Naive B cell (primary cell): ENCODE measurements at regions not wholly inside any gene's neighbourhood (a gene's known extent, or its start where the extent isn't known, plus 50 kb on each side); places are given as distances from the start of the nearest gene placed in this dataset.

Experiments used
- ATAC-seq, 2 donors: fragments of 150-1000 bp; cut with Tn5 transposase; 2 replicates each; pipeline ENCODE4 v1.10.0; 2021; ENCODE audit warnings: low read depth in 2 of 2, mild to moderate bottlenecking in 2 of 2, moderate library complexity in 2 of 2
- DNase-seq: peaks from one replicate; pipeline ENCODE4 v3.0.0; 2022
- H3K27ac Mint-ChIP-seq, 6 donors: one replicate each; pipeline ENCODE4 v1.8.0; 2020 to 2022; ENCODE audit warnings: mild to moderate bottlenecking in 6 of 6, mixed read lengths in 6 of 6, moderate library complexity in 5 of 6, inconsistent platforms in 2 of 6
- H3K27me3 Mint-ChIP-seq, 3 donors: one replicate each; pipeline ENCODE4 v1.8.0; 2021 to 2022; ENCODE audit warnings: mixed read lengths in 3 of 3, mild to moderate bottlenecking in 1 of 3
- H3K36me3 Mint-ChIP-seq, 2 donors: one replicate each; pipeline ENCODE4 v1.8.0; 2020 to 2022; ENCODE audit warnings: mixed read lengths in 2 of 2, inconsistent platforms in 1 of 2, mild to moderate bottlenecking in 1 of 2
- H3K4me1 Mint-ChIP-seq, 3 donors: one replicate each; pipeline ENCODE4 v1.8.0; 2020 to 2022; ENCODE audit warnings: mixed read lengths in 3 of 3, inconsistent platforms in 1 of 3, mild to moderate bottlenecking in 1 of 3, moderate library complexity in 1 of 3
- H3K4me3 Mint-ChIP-seq, 8 donors: one replicate each; pipeline ENCODE4 v1.8.0; 2020 to 2022; ENCODE audit warnings: mild to moderate bottlenecking in 8 of 8, mixed read lengths in 8 of 8, moderate library complexity in 8 of 8, inconsistent platforms in 2 of 8
- H3K9me3 Mint-ChIP-seq, 7 donors: one replicate each; pipeline ENCODE4 v1.8.0; 2020 to 2022; ENCODE audit warnings: mixed read lengths in 7 of 7, mild to moderate bottlenecking in 5 of 7, inconsistent platforms in 2 of 7, moderate library complexity in 1 of 7

DNA sequence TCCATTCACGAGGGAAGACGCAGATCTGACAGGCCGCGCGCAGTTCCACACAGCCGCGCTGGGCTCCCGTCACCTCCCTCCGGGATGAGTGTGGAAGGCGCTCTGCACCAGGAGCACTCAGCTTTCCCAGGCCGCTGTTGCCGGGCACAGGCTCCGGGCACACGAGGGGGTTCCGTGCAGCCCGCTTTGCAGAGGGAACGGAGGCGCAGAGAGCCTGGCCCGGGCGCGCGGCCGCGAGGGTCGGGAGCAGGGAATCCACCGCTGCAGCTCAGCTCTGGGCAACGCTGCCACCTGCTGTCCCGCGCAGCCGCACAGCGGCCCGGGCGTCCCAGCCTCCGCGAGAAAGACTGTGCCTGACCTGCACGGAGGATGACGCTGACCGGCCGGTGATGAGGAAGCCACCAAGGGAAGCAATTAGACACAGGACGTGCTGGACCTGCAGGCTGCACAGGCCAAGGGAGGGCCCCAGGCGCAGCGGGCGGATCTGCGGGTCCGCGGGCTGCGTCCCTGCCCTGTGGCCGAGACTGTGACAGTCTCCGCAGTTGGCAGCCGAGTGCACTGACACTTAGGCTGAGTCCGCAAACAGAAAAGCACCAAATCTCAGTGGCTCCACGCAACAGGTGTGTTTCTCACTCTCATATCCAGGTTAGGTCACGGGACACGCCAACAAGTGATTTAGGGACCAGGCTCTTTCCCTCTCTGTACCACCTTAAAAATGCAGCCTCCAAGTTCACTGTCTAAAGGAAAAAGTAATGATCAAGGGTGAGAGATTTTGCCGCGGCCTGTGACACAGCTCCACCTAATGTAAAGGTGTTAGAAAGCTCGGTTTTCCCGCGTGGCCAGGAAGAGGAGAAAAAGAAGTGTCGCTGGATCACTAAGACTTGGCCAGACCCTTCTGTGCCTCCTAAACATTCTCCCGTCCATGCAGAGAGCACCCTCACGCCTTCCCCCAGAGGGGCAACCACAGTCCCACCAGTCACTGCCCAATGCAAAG lies 94.5 kb downstream of the SEC61G start:
- H3K27me3 Mint-ChIP-seq = peaks cover 36 to 46% (median 44%) of the 10 kb centered on the region in 3 donors
- no peak for DNase-seq
- peaks cover 0 to 11% of the 10 kb centered on the region in 2 donors for H3K36me3 Mint-ChIP-seq
- H3K4me3 Mint-ChIP-seq = peak overlapping the region in 5 of 8 donors; percentile 12 to 63 (median 25)
- peaks cover 2 to 11% (median 9%) of the 10 kb centered on the region in 7 donors for H3K9me3 Mint-ChIP-seq
- H3K4me1 Mint-ChIP-seq = peaks cover 10 to 18% (median 11%) of the 10 kb centered on the region in 3 donors
- no peak overlapping the region for H3K27ac Mint-ChIP-seq
- ATAC-seq = no peak

DNA sequence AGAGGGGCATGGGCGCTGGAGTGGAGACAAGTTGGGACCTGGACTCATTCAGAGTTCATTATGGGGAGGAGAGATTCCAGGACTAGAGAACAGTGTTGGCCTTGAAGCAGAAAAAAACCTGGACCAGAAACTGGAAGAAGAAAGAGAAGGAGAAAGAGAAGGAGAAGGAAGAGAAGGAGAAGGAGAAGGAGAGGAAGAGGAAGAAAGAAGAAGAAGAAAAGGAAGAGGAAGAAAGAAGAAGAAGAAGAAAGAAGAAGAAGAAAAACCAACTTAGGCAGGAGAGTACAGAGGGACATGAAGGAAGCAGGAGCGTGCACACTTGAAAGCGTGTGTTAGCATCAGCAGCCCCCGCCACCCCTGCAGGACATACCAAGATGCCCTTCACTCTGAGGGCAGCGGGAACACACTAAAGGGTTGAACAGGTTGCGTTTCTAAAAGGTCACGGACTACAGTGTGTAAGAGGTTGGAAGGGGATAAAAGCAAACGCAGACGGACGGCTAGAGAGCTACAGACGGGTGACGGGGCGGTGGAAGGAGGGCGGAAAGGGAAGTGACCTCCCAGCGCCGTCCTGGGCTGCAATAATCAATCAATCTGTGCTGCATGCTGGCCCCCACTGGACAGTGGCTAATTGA lies 95.3 kb downstream of the SEC61G start:
- Mint-ChIP-seq H3K27me3 (peaks cover 34 to 46% (median 44%) of the 10 kb centered on the region in 3 donors), H3K36me3 (peaks cover 0 to 11% of the 10 kb centered on the region in 2 donors), H3K4me1 (peaks cover 10 to 18% (median 11%) of the 10 kb centered on the region in 3 donors), H3K9me3 (peaks cover 2 to 11% (median 9%) of the 10 kb centered on the region in 7 donors), H3K4me3 (peak overlapping the region in 5 of 8 donors; percentile 10 to 63 (median 55)), H3K27ac (peak overlapping the region in 1 of 6 donors; percentile 61)
- DNase-seq = no peak
- no peak for ATAC-seq

DNA sequence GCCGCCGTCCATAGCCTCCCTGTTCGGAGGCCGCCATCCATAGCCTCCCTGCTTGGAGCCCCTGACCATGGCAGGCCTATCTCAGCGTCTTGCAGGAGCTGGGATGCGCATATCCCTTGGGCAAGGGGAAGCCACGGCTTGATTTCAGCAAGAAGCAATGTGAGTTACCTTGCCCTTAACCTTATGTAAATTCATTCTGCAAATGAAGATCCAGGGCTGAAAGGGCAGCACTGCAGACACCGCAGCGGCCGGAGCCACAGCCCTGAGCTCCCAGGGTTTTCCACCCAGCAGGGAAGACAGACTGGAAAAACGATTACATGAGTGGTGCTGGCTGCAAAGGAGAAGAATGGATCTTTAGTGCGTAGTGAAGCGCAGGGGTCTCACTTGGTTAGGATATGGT lies 95.8 kb downstream of the SEC61G start:
- H3K27ac Mint-ChIP-seq = peak overlapping the region in 1 of 6 donors; percentile 61

DNA sequence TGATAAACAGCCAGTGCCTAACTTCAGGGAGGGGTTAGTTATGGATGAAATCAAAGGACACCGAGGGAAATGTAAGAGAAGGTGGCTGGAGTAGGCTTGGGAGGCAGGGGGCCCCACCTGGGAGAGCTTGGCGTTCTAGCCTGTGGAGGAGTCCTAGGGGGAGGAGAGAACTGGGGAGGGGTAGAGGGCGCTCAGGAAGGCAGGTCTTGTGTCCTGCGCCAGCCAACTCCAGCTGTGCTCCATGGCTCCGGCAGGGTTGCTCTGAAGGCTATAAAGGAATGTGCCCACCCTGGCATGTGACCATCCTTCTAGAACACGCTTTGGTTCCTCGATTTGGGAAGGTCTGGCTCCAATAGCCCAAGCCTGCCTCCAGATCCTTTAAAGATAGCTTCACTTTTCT lies 96.3 kb downstream of the SEC61G start:
- ATAC-seq (no peak), DNase-seq (no peak)
- H3K4me3 Mint-ChIP-seq = no peak overlapping the region
- H3K9me3 Mint-ChIP-seq = peaks cover 2 to 18% (median 9%) of the 10 kb centered on the region in 7 donors
- peaks cover 36 to 46% (median 44%) of the 10 kb centered on the region in 3 donors for H3K27me3 Mint-ChIP-seq
- H3K36me3 Mint-ChIP-seq = peaks cover 0 to 11% of the 10 kb centered on the region in 2 donors
- no peak overlapping the region for H3K27ac Mint-ChIP-seq
- peaks cover 10 to 18% (median 11%) of the 10 kb centered on the region in 3 donors for H3K4me1 Mint-ChIP-seq

More for the DNA sequence above, 95.8 kb downstream of the SEC61G start:
- Mint-ChIP-seq H3K27me3 (peaks cover 36 to 46% (median 44%) of the 10 kb centered on the region in 3 donors), H3K4me1 (peaks cover 10 to 18% (median 11%) of the 10 kb centered on the region in 3 donors), H3K9me3 (peaks cover 2 to 13% (median 9%) of the 10 kb centered on the region in 7 donors), H3K36me3 (peaks cover 0 to 11% of the 10 kb centered on the region in 2 donors), H3K4me3 (peak overlapping the region in 2 of 8 donors; percentile 10 to 37)
- no peak for DNase-seq
- no peak for ATAC-seq

DNA sequence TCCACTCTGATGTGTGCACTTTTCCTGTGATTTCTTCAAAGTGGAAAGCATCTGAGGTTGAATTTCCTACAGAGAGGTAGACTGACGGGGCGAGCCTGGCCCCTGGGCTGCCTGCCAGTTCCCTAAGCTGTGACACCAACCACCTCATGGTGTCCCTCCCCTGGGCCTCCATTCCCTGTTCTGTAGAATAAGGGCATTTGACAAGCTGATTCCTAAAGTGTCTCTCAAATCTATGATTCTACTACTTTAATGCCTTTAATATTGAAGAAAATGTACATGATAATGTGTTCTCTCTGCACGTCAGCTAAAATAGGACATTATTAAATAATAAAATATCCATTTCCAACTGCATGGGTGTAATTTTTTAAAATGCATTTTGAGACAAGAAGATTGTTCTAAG lies 105.1 kb downstream of the SEC61G start:
- ATAC-seq (no peak), DNase-seq (no peak)
- H3K27me3 Mint-ChIP-seq = peaks cover 0 to 6% (median 0%) of the 10 kb centered on the region in 3 donors
- H3K4me1 Mint-ChIP-seq = no peaks in the 10 kb centered on the region
- H3K9me3 Mint-ChIP-seq = peaks cover 0 to 11% (median 4%) of the 10 kb centered on the region in 7 donors
- no peak overlapping the region for H3K4me3 Mint-ChIP-seq
- H3K36me3 Mint-ChIP-seq = no peaks in the 10 kb centered on the region
- no peak overlapping the region for H3K27ac Mint-ChIP-seq

DNA sequence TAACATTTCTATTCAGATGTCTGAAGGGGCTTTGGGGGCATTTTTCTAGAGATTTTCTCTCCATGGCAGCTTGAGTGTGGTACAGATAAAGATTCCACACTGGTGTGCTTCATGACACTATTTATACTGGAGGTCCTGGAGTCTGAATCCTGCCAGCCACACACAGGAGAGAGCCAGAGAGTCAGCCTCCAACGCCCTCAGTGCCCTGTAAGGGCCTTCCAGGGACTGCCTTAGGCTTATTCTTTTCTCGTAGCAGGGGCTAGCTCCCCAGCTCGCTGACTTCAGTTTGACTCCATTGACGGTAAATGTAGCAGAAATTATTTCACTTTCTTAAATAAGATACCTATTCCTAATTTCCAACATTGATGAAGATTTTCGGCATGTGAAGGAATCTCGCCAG lies 100.9 kb downstream of the VSTM2A start:
- no peaks in the 10 kb centered on the region for H3K36me3 Mint-ChIP-seq
- H3K27me3 Mint-ChIP-seq = no peaks in the 10 kb centered on the region
- H3K4me1 Mint-ChIP-seq = no peaks in the 10 kb centered on the region
- ATAC-seq (no peak), DNase-seq (no peak)
- peaks cover 0 to 5% (median 3%) of the 10 kb centered on the region in 7 donors for H3K9me3 Mint-ChIP-seq
- H3K4me3 Mint-ChIP-seq = no peak overlapping the region
- H3K27ac Mint-ChIP-seq = no peak overlapping the region

DNA sequence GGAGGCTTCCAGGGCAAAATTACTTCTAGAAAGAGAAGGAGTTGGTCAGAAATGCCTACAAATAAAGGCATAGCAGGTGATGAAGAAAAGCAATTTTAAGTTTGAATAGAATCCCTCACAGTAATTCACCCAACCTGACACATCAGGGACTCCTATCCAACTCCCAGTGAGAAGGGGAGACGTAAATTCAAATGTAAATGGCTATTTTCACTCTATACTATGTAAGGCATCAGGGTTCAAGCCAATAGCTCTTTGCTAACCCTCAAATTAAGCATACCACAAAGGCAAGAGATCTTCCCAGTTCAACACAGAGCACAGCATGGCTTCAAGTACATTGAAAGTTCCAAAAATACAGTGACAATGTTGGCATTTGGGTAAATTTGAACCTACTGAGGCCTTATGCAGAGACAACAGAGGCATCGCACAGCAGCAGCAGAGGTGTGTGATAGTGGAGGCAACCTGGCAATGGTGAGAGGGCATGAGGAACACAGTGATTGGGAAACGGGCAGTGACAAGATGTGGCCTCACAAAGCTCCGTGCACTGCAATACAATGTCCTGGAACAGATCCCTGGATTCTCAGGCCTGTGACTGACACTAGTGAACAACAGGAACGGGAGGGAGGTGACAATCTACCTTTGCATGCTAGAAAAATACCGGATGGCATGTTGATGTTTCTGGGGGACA lies 95.7 kb downstream of the VSTM2A start:
- H3K27ac Mint-ChIP-seq = no peak overlapping the region
- ATAC-seq (no peak), DNase-seq (no peak)
- H3K36me3 Mint-ChIP-seq = no peaks in the 10 kb centered on the region
- no peaks in the 10 kb centered on the region for H3K4me1 Mint-ChIP-seq
- H3K9me3 Mint-ChIP-seq = peaks cover 0 to 11% (median 3%) of the 10 kb centered on the region in 7 donors
- H3K27me3 Mint-ChIP-seq = no peaks in the 10 kb centered on the region
- no peak overlapping the region for H3K4me3 Mint-ChIP-seq

DNA sequence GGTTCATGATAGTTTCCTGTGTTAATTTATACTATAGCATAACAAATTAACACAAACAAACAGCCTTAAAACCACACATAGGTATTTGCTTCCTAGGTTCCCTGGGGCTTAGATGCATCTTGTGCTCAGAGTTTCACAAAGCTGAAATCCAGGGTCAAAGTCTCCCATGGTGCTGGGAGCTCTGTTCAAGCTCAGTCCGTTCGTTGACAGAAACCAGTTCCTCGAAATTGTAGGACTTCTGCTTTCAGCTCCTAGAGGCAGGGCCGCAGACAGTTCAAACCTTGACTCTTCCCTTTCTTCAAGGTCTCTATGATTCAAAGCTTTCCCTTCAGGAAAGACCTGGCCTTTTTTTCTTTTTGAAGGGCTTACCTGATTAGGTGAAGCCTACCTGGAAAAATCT lies 90.5 kb downstream of the VSTM2A start:
- Mint-ChIP-seq H3K4me3 (no peak overlapping the region), H3K36me3 (no peaks in the 10 kb centered on the region), H3K27ac (no peak overlapping the region), H3K4me1 (no peaks in the 10 kb centered on the region), H3K27me3 (no peaks in the 10 kb centered on the region), H3K9me3 (peaks cover 2 to 27% (median 10%) of the 10 kb centered on the region in 7 donors)
- ATAC-seq = no peak
- no peak for DNase-seq

DNA sequence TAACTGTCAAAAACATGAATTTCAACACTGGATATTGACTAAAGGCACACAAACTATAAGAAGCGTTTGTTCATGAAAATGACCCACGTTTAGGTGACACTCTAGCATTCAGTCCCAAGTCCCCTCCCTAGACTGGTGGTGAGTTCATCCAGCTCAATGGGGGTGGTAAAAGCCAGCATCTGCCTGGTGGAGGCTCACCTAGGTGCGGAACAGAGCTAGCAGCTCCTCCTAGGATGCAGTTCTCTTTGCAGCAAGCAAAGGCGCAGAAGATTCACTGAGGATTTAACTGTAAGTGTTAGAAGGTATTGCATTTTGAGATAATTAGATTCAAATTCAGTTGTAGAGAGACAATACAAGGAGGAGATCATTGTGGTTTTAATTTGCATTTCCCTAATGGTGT lies 87.6 kb downstream of the VSTM2A start:
- H3K9me3 Mint-ChIP-seq = peaks cover 2 to 28% (median 10%) of the 10 kb centered on the region in 7 donors
- no peaks in the 10 kb centered on the region for H3K36me3 Mint-ChIP-seq
- H3K27ac Mint-ChIP-seq = no peak overlapping the region
- no peaks in the 10 kb centered on the region for H3K4me1 Mint-ChIP-seq
- DNase-seq = no peak
- no peak overlapping the region for H3K4me3 Mint-ChIP-seq
- ATAC-seq = no peak
- H3K27me3 Mint-ChIP-seq = no peaks in the 10 kb centered on the region

DNA sequence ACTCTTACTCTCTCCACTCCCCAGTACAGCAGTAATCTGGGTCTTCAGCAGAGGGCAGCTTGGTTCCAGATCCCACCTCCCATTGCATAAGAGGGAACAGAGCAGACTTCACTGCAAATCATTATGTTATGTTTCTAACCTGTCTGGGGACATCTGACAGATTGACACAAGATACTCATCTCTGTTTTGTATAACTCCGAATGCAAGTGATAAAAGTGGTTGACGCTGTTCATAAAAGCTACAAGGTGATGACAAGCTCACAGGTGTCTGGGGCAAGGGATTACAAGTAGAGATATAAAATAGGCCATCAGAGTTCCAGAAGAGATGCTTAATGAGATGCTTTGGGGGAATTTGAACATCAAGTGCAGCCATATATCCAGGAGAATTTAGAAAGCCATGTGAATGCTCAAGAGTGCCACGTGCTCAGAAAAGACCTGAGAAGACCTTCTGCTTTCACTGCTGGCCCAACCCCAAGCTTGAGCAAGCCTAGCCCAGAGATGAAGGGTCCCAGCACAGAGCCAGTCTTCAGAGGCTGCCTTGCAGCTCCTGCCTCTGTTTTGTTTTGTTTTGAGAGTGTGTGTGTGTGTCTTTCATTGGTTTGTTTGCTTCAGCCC lies 80.6 kb downstream of the VSTM2A start:
- DNase-seq (no peak), ATAC-seq (no peak)
- Mint-ChIP-seq H3K36me3 (no peaks in the 10 kb centered on the region), H3K9me3 (peaks cover 0 to 10% (median 3%) of the 10 kb centered on the region in 7 donors), H3K27me3 (no peaks in the 10 kb centered on the region), H3K27ac (no peak overlapping the region), H3K4me3 (no peak overlapping the region), H3K4me1 (no peaks in the 10 kb centered on the region)
